MCF 10A (cell line): ENCODE measurements at regions not wholly inside any gene's neighbourhood (a gene's known extent, or its start where the extent isn't known, plus 50 kb on each side); places are given as distances from the start of the nearest gene placed in this dataset.

Source experiments
- BruUV-seq: library from RNA; stranded (reverse); fragments of 400-500 nt; replicated peaks from 2 replicates; lab custom pipeline; 2021; lab: Mats Ljungman, UMichigan
- CTCF ChIA-PET: fragments of 300-600 bp; sonication (Branson Sonifier 250); formaldehyde crosslinking; extraction: SDS; loops from one replicate; lab custom pipeline; 2021; ENCODE audit warnings: antibody characterized with exemption, inconsistent platforms; lab: Yijun Ruan, JAX
- POLR2A ChIA-PET: fragments of 300-600, 350-650 bp; sonication (Branson Sonifier 250); formaldehyde crosslinking; extraction: SDS; loops from one replicate; lab custom pipeline; 2020; ENCODE audit warnings: antibody characterized with exemption, inconsistent platforms; lab: Yijun Ruan, JAX
- DNase-seq: peaks from one replicate; pipeline ENCODE4 v3.0.0-alpha.2; 2018; ENCODE audit not compliant: unreplicated experiment
- H3K27ac Mint-ChIP-seq: one replicate; pipeline ENCODE4 v1.8.0; 2022; ENCODE audit warnings: mild to moderate bottlenecking, low read depth, mixed read lengths; ENCODE audit not compliant: unreplicated experiment
- H3K27me3 Mint-ChIP-seq: one replicate; pipeline ENCODE4 v1.8.0; 2022; ENCODE audit warnings: mixed read lengths; ENCODE audit not compliant: insufficient read depth, unreplicated experiment
- H3K36me3 Mint-ChIP-seq: one replicate; pipeline ENCODE4 v1.8.0; 2022; ENCODE audit warnings: mild to moderate bottlenecking, moderate library complexity, mixed read lengths; ENCODE audit not compliant: insufficient read depth, unreplicated experiment
- H3K4me1 Mint-ChIP-seq: one replicate; pipeline ENCODE4 v1.8.0; 2022; ENCODE audit warnings: mixed read lengths; ENCODE audit not compliant: insufficient read depth, unreplicated experiment
- H3K4me3 Mint-ChIP-seq: one replicate; pipeline ENCODE4 v1.8.0; 2022; ENCODE audit warnings: mild to moderate bottlenecking, moderate library complexity, mixed read lengths; ENCODE audit not compliant: unreplicated experiment
- H3K9me3 Mint-ChIP-seq: one replicate; pipeline ENCODE4 v1.8.0; 2022; ENCODE audit warnings: mixed read lengths; ENCODE audit not compliant: unreplicated experiment
- intact Hi-C: fragments of 100-400 bp; cut with micrococcal nuclease; formaldehyde crosslinking; loops from 2 replicates; pipeline ENCODE4 v1.14.1; 2022
- TF ChIP-seq, protein P1 (sequence below): fragments of 200-600 bp; IDR thresholded peaks from one replicate; pipeline ENCODE4 v1.8.0; 2022; ENCODE audit warnings: antibody characterized with exemption, mild to moderate bottlenecking; ENCODE audit not compliant: unreplicated experiment

DNA sequence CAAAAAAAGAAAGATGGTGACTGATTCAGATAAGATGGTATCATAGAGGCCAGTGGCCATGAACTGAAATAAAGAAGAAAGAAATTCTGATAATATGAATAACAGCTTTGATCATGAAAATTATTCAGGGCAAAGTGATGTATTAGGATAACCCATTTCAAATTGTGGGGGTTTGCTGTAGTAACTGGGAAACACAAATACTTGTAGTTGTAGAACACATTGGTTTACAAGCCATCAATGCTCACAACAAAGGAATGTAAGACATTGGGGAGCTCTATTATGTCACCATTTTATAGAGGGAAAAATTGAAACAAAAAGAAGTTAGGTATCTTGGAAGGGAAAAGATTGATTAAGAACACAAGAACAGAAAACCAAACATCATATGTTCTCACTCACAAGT is 140.4 kb upstream of the FRMD6 start:
- BruUV-seq: no TSS peak
- TF ChIP-seq, protein P1, sequence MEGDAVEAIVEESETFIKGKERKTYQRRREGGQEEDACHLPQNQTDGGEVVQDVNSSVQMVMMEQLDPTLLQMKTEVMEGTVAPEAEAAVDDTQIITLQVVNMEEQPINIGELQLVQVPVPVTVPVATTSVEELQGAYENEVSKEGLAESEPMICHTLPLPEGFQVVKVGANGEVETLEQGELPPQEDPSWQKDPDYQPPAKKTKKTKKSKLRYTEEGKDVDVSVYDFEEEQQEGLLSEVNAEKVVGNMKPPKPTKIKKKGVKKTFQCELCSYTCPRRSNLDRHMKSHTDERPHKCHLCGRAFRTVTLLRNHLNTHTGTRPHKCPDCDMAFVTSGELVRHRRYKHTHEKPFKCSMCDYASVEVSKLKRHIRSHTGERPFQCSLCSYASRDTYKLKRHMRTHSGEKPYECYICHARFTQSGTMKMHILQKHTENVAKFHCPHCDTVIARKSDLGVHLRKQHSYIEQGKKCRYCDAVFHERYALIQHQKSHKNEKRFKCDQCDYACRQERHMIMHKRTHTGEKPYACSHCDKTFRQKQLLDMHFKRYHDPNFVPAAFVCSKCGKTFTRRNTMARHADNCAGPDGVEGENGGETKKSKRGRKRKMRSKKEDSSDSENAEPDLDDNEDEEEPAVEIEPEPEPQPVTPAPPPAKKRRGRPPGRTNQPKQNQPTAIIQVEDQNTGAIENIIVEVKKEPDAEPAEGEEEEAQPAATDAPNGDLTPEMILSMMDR: no peak
- peaks cover 1% of the 10 kb centered on the region for H3K9me3 Mint-ChIP-seq
- H3K4me1 Mint-ChIP-seq: peaks cover 23% of the 10 kb centered on the region
- H3K27me3 Mint-ChIP-seq: no peaks in the 10 kb centered on the region
- peaks cover 10% of the 10 kb centered on the region for H3K36me3 Mint-ChIP-seq
- ChIA-PET CTCF (interaction anchor here (0.7 kb wide), 1 partner anchor 133 kb away, joined by 3 read pairs; no protein-coding TSS in a partner anchor), POLR2A (interaction anchor here (0.6 to 3.7 kb wide), 3 partner anchors 10 to 53 kb away, joined by 3 to 15 read pairs (median 4); no protein-coding TSS in a partner anchor)
- H3K4me3 Mint-ChIP-seq: no peak overlapping the region
- intact Hi-C loops: no loop called here
- no peak for DNase-seq
- no peak overlapping the region for H3K27ac Mint-ChIP-seq

DNA sequence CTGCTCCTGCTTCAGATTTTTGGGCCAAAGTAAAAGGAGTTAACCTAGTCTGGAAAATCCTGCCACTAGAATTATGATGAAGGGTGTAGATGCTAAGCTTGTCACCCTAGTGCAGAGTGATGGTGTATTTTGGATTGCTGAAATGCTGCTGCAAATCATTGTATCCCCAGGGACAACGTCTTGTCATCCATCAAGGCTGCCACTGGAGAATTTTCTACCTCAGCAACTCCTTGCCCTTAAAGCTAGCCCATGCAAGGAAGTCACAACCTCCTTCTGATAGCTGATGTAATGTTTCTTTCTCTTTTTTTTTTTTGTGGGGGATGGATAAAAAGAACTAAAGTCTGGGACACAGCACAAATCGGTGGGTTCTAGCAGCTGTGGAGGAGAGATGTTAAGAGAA is 139.4 kb upstream of the FRMD6 start:
- no peak overlapping the region for H3K4me3 Mint-ChIP-seq
- H3K36me3 Mint-ChIP-seq: peaks cover 10% of the 10 kb centered on the region
- ChIA-PET POLR2A (interaction anchor here (0.7 to 3.7 kb wide), 3 partner anchors 9 to 52 kb away, joined by 3 to 15 read pairs (median 4); no protein-coding TSS in a partner anchor), CTCF (interaction anchor here (0.6 kb wide), 1 partner anchor 23 kb away, joined by 3 read pairs; no protein-coding TSS in a partner anchor)
- H3K27me3 Mint-ChIP-seq: no peaks in the 10 kb centered on the region
- TF ChIP-seq, protein P1: no peak
- H3K4me1 Mint-ChIP-seq: peaks cover 23% of the 10 kb centered on the region
- H3K27ac Mint-ChIP-seq: no peak overlapping the region
- no peaks in the 10 kb centered on the region for H3K9me3 Mint-ChIP-seq
- DNase-seq: no peak
- no TSS peak for BruUV-seq
- intact Hi-C loops: no loop called here

DNA sequence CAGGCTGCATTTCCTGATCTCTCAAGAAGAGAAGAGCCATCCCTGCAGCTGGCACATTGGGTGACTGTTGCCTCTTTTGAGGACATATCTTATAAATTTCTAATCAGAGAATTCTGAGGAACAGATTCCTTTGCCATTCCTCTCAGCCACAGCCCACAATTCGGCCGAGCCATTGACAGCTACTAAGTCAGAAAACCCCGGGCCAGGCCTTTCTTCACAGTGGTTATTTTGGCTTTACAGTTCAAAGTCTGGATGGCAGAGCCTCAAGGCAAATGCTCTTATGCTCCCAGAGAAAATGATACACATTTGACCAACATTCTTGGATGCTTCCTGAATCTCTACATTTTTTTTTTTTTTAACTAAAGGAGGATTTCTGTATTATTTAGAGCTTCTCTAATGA is 138.4 kb upstream of the FRMD6 start:
- ChIA-PET CTCF (no interaction called here), POLR2A (interaction anchor here (1.0 to 3.7 kb wide), 4 partner anchors 8 to 230 kb away, joined by 3 to 15 read pairs (median 4); no protein-coding TSS in a partner anchor)
- Mint-ChIP-seq H3K9me3 (no peaks in the 10 kb centered on the region), H3K4me1 (peaks cover 17% of the 10 kb centered on the region), H3K36me3 (peaks cover 10% of the 10 kb centered on the region), H3K27me3 (no peaks in the 10 kb centered on the region), H3K27ac (no peak overlapping the region), H3K4me3 (no peak overlapping the region)
- intact Hi-C loops: no loop called here
- no TSS peak for BruUV-seq
- DNase-seq: no peak
- TF ChIP-seq, protein P1: no peak

DNA sequence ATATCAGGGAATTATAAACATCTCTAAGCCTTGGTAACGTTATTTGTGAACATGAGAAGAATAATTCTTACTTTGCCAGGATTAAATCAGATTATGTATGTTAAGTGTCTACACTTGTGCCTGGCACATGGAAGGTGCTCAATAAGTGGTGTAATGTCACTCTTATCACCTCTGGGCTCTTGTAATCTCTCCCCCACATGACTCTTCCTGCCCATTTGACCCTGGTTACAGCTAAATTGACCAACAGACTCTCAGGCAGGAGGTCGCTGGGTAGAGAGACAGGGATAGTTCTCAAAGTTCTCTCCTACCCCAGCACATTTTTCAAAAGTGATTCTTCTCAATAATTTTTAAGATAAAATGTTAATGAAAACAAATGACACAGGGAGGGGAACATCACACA is 137.8 kb upstream of the FRMD6 start:
- TF ChIP-seq, protein P1: no peak
- POLR2A ChIA-PET: interaction anchor here (1.0 to 3.7 kb wide), 4 partner anchors 8 to 230 kb away, joined by 3 to 15 read pairs (median 4); no protein-coding TSS in a partner anchor
- Mint-ChIP-seq H3K27ac (no peak overlapping the region), H3K36me3 (peaks cover 10% of the 10 kb centered on the region), H3K9me3 (no peaks in the 10 kb centered on the region), H3K4me3 (no peak overlapping the region), H3K27me3 (no peaks in the 10 kb centered on the region), H3K4me1 (peaks cover 11% of the 10 kb centered on the region)
- intact Hi-C loops: no loop called here
- DNase-seq: no peak
- BruUV-seq: no TSS peak
- CTCF ChIA-PET: no interaction called here
